Fibroblast of lung (primary cell): ENCODE measurements at regions not wholly inside any gene's neighbourhood (a gene's known extent, or its start where the extent isn't known, plus 50 kb on each side); places are given as distances from the start of the nearest gene placed in this dataset.

ENCODE experiments used
- DNase-seq, 2 donors: peaks; one replicate each; pipeline versions ENCODE4 v3.0.0 to v3.0.0-alpha.2; 2010; ENCODE audit warnings: low read depth in 2 of 2
- H2AFZ ChIP-seq: 2 replicates; pipeline ENCODE4 v1.5.1; 2012; ENCODE audit warnings: low read length, control low read depth, inconsistent platforms
- H3K27ac ChIP-seq: 2 replicates; pipeline ENCODE4 v1.5.1; 2011; ENCODE audit warnings: low read length, control low read depth; ENCODE audit not compliant: insufficient read depth
- H3K27me3 ChIP-seq: 2 replicates; pipeline ENCODE4 v1.5.1; 2011; ENCODE audit warnings: mild to moderate bottlenecking, low read length; ENCODE audit not compliant: control insufficient read depth, insufficient read depth
- H3K36me3 ChIP-seq: 2 replicates; pipeline ENCODE4 v1.5.1; 2011; ENCODE audit warnings: low read length; ENCODE audit not compliant: control insufficient read depth, insufficient read depth
- H3K4me1 ChIP-seq: 2 replicates; pipeline ENCODE4 v1.5.1; 2011; ENCODE audit warnings: low read length; ENCODE audit not compliant: control insufficient read depth, insufficient read depth; ENCODE audit errors: extremely low read depth
- H3K4me2 ChIP-seq: 2 replicates; pipeline ENCODE4 v1.5.1; 2011; ENCODE audit warnings: low read length, control low read depth; ENCODE audit not compliant: insufficient read depth; ENCODE audit errors: extremely low read depth
- H3K4me3 ChIP-seq, 4 experiments: fragments of 200-600 bp in 1 of 4; sonication (generic) in 1 of 4; replicated peaks in 1 of 4; 2 replicates each; pipeline ENCODE4 v1.5.1; 2011 to 2016; ENCODE audit warnings: low read length in 4 of 4, low read depth in 3 of 4, mild to moderate bottlenecking in 3 of 4, control low read depth in 2 of 4, inconsistent platforms in 1 of 4, mixed read lengths in 1 of 4; ENCODE audit not compliant: insufficient read depth in 1 of 4; ENCODE audit errors: control extremely low read depth in 1 of 4
- H3K79me2 ChIP-seq: 2 replicates; pipeline ENCODE4 v1.5.1; 2012; ENCODE audit warnings: mild to moderate bottlenecking, low read length, inconsistent platforms; ENCODE audit not compliant: control insufficient read depth, insufficient read depth
- H3K9ac ChIP-seq: 2 replicates; pipeline ENCODE4 v1.5.1; 2011; ENCODE audit warnings: mild to moderate bottlenecking, low read length, control low read depth; ENCODE audit not compliant: insufficient read depth
- H3K9me3 ChIP-seq: 2 replicates; pipeline ENCODE4 v1.5.1; 2012; ENCODE audit warnings: low read depth, low read length; ENCODE audit not compliant: control insufficient read depth, insufficient read depth
- H4K20me1 ChIP-seq: 2 replicates; pipeline ENCODE4 v1.5.1; 2011; ENCODE audit warnings: low read length; ENCODE audit not compliant: control insufficient read depth, insufficient read depth; ENCODE audit errors: extremely low read depth
- EZH2 ChIP-seq: IDR thresholded peaks from 2 replicates; pipeline ENCODE4 v1.5.1; 2012; ENCODE audit warnings: low read length, control low read depth, mild to moderate bottlenecking; ENCODE audit errors: missing control alignments
- TF ChIP-seq, protein P1 (sequence below), 2 donors: IDR thresholded peaks in 1 of 2; conservative IDR thresholded peaks in 1 of 2; 1 replicate in 1 of 2; 2 replicates in 1 of 2; pipeline ENCODE4 v1.5.1; 2011 to 2012; ENCODE audit warnings: low read length in 2 of 2, control low read depth in 1 of 2, inconsistent platforms in 1 of 2, low read depth in 1 of 2, mild to moderate bottlenecking in 1 of 2

DNA sequence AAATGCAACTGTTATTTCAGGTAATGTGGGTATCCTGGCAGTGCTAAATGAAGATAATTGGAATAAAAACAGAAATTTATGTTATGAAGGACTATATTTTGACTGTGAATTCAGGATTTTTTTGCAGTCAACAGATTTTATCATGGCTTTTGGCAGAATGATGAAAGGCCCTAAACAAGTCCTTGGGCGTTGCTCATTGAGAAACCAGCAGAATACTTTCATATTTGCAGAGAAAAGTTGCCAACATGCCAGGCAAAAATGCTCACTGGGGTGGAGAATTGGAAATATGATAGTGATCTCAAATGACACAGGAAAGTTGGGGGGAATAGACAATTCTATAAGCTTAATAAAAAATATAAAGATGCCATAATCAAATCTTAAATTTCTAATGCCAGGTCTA, 121.1 kb downstream of the GPR85 start:
- Histone ChIP-seq H3K79me2 (no peaks in the 10 kb centered on the region), H3K4me2 (no peak overlapping the region), H3K9ac (no peak overlapping the region), H3K4me3 (no peak overlapping the region), H3K27me3 (no peaks in the 10 kb centered on the region), H3K9me3 (no peaks in the 10 kb centered on the region), H3K36me3 (no peaks in the 10 kb centered on the region), H2AFZ (no peak overlapping the region), H3K27ac (no peak overlapping the region), H3K4me1 (no peaks in the 10 kb centered on the region), H4K20me1 (no peaks in the 10 kb centered on the region)
- no peak for DNase-seq
- TF ChIP-seq EZH2: no peak
- TF ChIP-seq, protein P1, sequence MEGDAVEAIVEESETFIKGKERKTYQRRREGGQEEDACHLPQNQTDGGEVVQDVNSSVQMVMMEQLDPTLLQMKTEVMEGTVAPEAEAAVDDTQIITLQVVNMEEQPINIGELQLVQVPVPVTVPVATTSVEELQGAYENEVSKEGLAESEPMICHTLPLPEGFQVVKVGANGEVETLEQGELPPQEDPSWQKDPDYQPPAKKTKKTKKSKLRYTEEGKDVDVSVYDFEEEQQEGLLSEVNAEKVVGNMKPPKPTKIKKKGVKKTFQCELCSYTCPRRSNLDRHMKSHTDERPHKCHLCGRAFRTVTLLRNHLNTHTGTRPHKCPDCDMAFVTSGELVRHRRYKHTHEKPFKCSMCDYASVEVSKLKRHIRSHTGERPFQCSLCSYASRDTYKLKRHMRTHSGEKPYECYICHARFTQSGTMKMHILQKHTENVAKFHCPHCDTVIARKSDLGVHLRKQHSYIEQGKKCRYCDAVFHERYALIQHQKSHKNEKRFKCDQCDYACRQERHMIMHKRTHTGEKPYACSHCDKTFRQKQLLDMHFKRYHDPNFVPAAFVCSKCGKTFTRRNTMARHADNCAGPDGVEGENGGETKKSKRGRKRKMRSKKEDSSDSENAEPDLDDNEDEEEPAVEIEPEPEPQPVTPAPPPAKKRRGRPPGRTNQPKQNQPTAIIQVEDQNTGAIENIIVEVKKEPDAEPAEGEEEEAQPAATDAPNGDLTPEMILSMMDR (conservative IDR thresholded peaks at IDR 0.05 in 1 of 2, IDR thresholded peaks at IDR 0.05 in 1 of 2; ENCODE audit: low read depth in 1 of 2, low read length in 2 of 2): no peak

DNA sequence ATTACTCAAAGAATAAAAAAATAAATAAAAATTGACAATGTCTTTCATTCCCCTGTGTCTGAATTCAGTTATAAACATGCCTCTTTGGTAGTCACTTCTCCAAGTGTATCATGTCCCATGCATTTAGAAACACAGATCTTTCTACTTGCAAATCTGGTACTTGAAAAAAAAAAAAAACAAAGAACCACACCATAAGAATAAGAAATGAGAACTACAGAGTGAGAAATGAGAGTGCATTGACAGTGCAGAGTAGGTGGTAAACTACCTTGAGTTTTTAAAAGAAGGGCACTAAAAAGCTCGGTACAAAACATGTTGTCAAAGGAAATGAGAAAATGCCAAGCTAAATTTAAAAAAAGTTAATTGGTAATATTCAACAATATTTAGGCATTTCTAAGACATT, 123.0 kb downstream of the GPR85 start:
- H3K9ac ChIP-seq: no peak overlapping the region
- no peaks in the 10 kb centered on the region for H3K79me2 ChIP-seq
- no peak overlapping the region for H3K4me3 ChIP-seq
- TF ChIP-seq, protein P1 (conservative IDR thresholded peaks at IDR 0.05 in 1 of 2, IDR thresholded peaks at IDR 0.05 in 1 of 2; ENCODE audit: low read depth in 1 of 2, low read length in 2 of 2): no peak
- TF ChIP-seq EZH2: no peak
- no peak overlapping the region for H2AFZ ChIP-seq
- no peak overlapping the region for H3K4me2 ChIP-seq
- H4K20me1 ChIP-seq: no peaks in the 10 kb centered on the region
- H3K4me1 ChIP-seq: no peaks in the 10 kb centered on the region
- DNase-seq: no peak
- no peaks in the 10 kb centered on the region for H3K9me3 ChIP-seq
- no peaks in the 10 kb centered on the region for H3K36me3 ChIP-seq
- no peaks in the 10 kb centered on the region for H3K27me3 ChIP-seq
- no peak overlapping the region for H3K27ac ChIP-seq

DNA sequence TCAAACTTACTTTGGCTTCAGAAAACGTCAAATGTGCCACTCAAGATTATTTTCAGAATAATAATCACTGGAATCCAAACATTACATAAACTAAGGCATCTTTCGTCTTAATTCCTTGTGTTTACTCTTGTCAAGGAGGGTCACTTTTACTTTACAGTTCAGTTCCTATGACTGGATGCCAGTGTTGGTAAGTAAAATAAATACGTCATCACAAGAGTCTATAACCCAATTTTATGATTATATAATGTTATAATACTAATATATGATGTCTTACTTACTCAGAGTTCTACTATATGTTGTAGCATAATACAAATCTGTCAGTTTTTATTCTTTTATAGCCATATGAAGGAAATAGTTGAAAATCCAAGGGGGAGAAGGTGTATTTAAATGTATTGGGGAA, 123.8 kb downstream of the GPR85 start:
- Histone ChIP-seq H3K36me3 (no peaks in the 10 kb centered on the region), H2AFZ (no peak overlapping the region), H3K4me3 (no peak overlapping the region), H3K27ac (no peak overlapping the region), H3K27me3 (no peaks in the 10 kb centered on the region), H3K9ac (no peak overlapping the region), H3K9me3 (no peaks in the 10 kb centered on the region), H4K20me1 (no peaks in the 10 kb centered on the region), H3K79me2 (no peaks in the 10 kb centered on the region), H3K4me1 (no peaks in the 10 kb centered on the region), H3K4me2 (no peak overlapping the region)
- DNase-seq: no peak
- TF ChIP-seq EZH2: no peak
- TF ChIP-seq, protein P1 (conservative IDR thresholded peaks at IDR 0.05 in 1 of 2, IDR thresholded peaks at IDR 0.05 in 1 of 2; ENCODE audit: low read depth in 1 of 2, low read length in 2 of 2): no peak
